PC-9 (cell line): ENCODE measurements at regions not wholly inside any gene's neighbourhood (a gene's known extent, or its start where the extent isn't known, plus 50 kb on each side); places are given as distances from the start of the nearest gene placed in this dataset.
"Not testable (repeated sequence)": the region's sequence is repeated elsewhere in the genome, so short reads cannot be mapped to it uniquely, and the experiment has no call there.

ENCODE experiments used
- BruUV-seq: library from RNA; stranded (reverse); fragments of 400-500 nt; replicated peaks from 2 replicates; lab custom pipeline; 2021; lab: Mats Ljungman, UMichigan
- CTCF ChIA-PET: fragments of 300-600 bp; sonication (Branson Sonifier 250); formaldehyde crosslinking; loops from one replicate; lab custom pipeline; 2022; ENCODE audit warnings: antibody characterized with exemption; lab: Charles Lee
- POLR2A ChIA-PET: fragments of 300-600 bp; sonication (Branson Sonifier 250); formaldehyde crosslinking; loops from one replicate; lab custom pipeline; 2022; ENCODE audit warnings: antibody characterized with exemption; ENCODE audit not compliant: unreplicated experiment; lab: Charles Lee
- DNase-seq, 2 experiments: peaks; one replicate each; pipeline versions ENCODE4 v3.0.0 to v3.0.0-alpha.2; 2015 to 2022; ENCODE audit warnings: mixed read lengths in 1 of 2
- H2AFZ ChIP-seq: fragments of 200-600 bp; sonication (generic); 2 replicates; pipeline ENCODE4 v1.8.1; 2017; ENCODE audit warnings: antibody characterized with exemption
- H3F3A ChIP-seq: fragments of 200-600 bp; sonication (generic); 2 replicates; pipeline ENCODE4 v1.8.1; 2017; ENCODE audit warnings: antibody characterized with exemption, mild to moderate bottlenecking, low read depth; ENCODE audit not compliant: insufficient read depth
- H3K27ac ChIP-seq: fragments of 200-600 bp; sonication (generic); 2 replicates; pipeline ENCODE4 v1.6.1; 2016; ENCODE audit warnings: mixed run types
- H3K27me3 ChIP-seq: fragments of 200-600 bp; sonication (generic); 2 replicates; pipeline ENCODE4 v1.6.1; 2016; ENCODE audit warnings: low read depth, mixed run types; ENCODE audit not compliant: insufficient read depth
- H3K36me3 ChIP-seq: fragments of 200-600 bp; sonication (generic); 2 replicates; pipeline ENCODE4 v1.6.1; 2016; ENCODE audit warnings: low read depth, mixed run types
- H3K4me1 ChIP-seq: fragments of 200-600 bp; sonication (generic); replicated peaks from 2 replicates; pipeline ENCODE4 v1.6.1; 2016; ENCODE audit warnings: mixed run types; ENCODE audit not compliant: insufficient read depth
- H3K4me2 ChIP-seq: fragments of 200-600 bp; sonication (generic); 2 replicates; pipeline ENCODE4 v1.6.1; 2017; ENCODE audit warnings: mixed run types
- H3K4me3 ChIP-seq: fragments of 200-600 bp; sonication (generic); 2 replicates; pipeline ENCODE4 v1.6.1; 2016; ENCODE audit warnings: mixed run types
- H3K79me2 ChIP-seq: fragments of 200-600 bp; sonication (generic); 2 replicates; pipeline ENCODE4 v1.6.1; 2017; ENCODE audit warnings: low read depth, mixed run types
- H3K9me2 ChIP-seq: fragments of 200-600 bp; sonication (generic); 2 replicates; pipeline ENCODE4 v1.8.1; 2017; ENCODE audit warnings: mild to moderate bottlenecking; ENCODE audit not compliant: insufficient read depth
- H3K9me3 ChIP-seq: fragments of 200-600 bp; sonication (generic); 2 replicates; pipeline ENCODE4 v1.8.1; 2016; ENCODE audit warnings: low read depth; ENCODE audit not compliant: insufficient read depth
- H4K20me1 ChIP-seq: fragments of 200-600 bp; sonication (generic); 2 replicates; pipeline ENCODE4 v1.8.1; 2017; ENCODE audit not compliant: insufficient read depth
- EZH2 ChIP-seq: fragments of 200-600 bp; sonication (generic); IDR thresholded peaks from 2 replicates; pipeline ENCODE4 v1.8.0; 2017; ENCODE audit warnings: antibody characterized with exemption, low read depth
- intact Hi-C: fragments of 100-400 bp; cut with micrococcal nuclease; formaldehyde crosslinking; loops from one replicate; pipeline ENCODE4 v1.10.0; 2022; ENCODE audit not compliant: unreplicated experiment
- TF ChIP-seq, protein P1 (sequence below): fragments of 200-600 bp; sonication (generic); conservative IDR thresholded peaks from 2 replicates; pipeline ENCODE4 v1.6.1; 2017; ENCODE audit warnings: mixed run types, antibody characterized with exemption, mild to moderate bottlenecking, moderate library complexity

DNA sequence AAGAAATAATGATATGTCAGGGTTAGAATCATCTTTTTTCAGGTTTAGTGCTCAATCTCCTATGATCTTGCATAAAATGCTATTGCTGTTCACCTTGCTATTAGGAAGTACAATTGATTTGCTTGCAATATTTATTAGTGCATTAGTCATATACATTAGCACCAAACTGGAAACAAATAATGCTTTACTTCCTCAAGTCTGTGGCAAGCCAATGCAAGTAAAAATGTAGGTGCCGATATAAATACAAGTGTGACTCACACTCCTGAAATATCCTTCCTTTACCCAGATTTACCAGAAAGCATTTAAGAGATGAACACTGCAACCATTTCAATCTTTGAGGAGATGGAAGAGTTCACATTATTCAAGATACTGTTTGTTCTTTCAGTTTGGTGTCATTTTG is 1487.7 kb upstream of the ADGRL3 start:
- H3K4me2 ChIP-seq, result no peak overlapping the region
- H3K36me3 ChIP-seq, result no peaks in the 10 kb centered on the region
- no peaks in the 10 kb centered on the region for H3F3A ChIP-seq
- no peak overlapping the region for H3K4me3 ChIP-seq
- no peak overlapping the region for H3K27ac ChIP-seq
- ChIA-PET CTCF (no interaction called here), POLR2A (interaction anchor here (0.6 kb wide), 1 partner anchor 648 kb away, joined by 4 read pairs; no protein-coding TSS in a partner anchor)
- intact Hi-C loops, result no loop called here
- H2AFZ ChIP-seq, result no peak overlapping the region
- H3K9me2 ChIP-seq, result no peaks in the 10 kb centered on the region
- no peaks in the 10 kb centered on the region for H3K79me2 ChIP-seq
- H3K4me1 ChIP-seq, result no peaks in the 10 kb centered on the region
- H3K9me3 ChIP-seq, result no peaks in the 10 kb centered on the region
- TF ChIP-seq EZH2, result no peak
- TF ChIP-seq, protein P1, sequence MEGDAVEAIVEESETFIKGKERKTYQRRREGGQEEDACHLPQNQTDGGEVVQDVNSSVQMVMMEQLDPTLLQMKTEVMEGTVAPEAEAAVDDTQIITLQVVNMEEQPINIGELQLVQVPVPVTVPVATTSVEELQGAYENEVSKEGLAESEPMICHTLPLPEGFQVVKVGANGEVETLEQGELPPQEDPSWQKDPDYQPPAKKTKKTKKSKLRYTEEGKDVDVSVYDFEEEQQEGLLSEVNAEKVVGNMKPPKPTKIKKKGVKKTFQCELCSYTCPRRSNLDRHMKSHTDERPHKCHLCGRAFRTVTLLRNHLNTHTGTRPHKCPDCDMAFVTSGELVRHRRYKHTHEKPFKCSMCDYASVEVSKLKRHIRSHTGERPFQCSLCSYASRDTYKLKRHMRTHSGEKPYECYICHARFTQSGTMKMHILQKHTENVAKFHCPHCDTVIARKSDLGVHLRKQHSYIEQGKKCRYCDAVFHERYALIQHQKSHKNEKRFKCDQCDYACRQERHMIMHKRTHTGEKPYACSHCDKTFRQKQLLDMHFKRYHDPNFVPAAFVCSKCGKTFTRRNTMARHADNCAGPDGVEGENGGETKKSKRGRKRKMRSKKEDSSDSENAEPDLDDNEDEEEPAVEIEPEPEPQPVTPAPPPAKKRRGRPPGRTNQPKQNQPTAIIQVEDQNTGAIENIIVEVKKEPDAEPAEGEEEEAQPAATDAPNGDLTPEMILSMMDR, result no peak
- H4K20me1 ChIP-seq, result no peaks in the 10 kb centered on the region
- BruUV-seq, result no TSS peak
- H3K27me3 ChIP-seq, result no peaks in the 10 kb centered on the region
- no peak for DNase-seq

DNA sequence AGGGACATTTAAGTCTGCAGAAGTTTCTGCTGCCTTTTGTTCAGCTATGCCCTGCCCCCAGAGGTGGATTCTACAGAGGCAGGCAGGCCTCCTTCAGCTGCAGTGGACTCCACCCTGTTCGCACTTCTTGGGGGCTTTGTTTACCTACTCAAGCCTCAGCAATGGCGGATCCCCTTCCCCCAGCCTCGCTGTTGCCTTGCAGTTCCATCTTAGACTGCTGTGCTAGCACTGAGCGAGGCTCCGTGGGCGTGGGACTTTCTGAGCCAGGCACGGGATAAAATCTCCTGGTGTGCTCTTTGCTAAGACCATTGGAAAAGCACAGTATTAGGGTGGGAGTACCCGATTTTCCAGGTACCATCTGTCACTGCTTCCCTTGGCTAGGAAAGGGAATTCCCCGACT is 1475.8 kb upstream of the ADGRL3 start:
- H3K4me3 ChIP-seq, H3K9me2 ChIP-seq, POLR2A ChIA-PET, H3K27ac ChIP-seq, H3F3A ChIP-seq, H2AFZ ChIP-seq, H3K27me3 ChIP-seq, DNase-seq, CTCF ChIA-PET, intact Hi-C loops, H3K36me3 ChIP-seq, H3K9me3 ChIP-seq, H3K4me2 ChIP-seq, H4K20me1 ChIP-seq, H3K79me2 ChIP-seq, H3K4me1 ChIP-seq, BruUV-seq: not testable (repeated sequence)

DNA sequence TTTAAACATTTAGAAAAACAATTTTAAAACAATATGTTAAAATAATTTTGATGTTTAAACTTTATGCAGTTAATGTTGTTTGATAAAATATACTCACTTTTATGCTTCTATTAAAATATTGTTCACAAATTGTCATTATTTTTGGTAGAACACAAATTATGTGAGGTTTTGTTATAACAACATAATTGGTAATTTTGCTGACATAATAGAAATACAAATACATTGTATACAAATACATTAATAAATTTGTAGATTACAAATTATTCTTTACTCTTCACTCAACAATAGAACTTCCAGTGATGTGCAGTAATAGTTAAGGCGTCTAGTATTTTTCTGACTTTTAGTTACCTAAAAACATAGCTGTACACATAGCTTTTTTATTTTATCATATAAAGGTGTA is 1472.4 kb upstream of the ADGRL3 start:
- intact Hi-C loops, result no loop called here
- CTCF ChIA-PET, result no interaction called here
- H3K4me2 ChIP-seq, result no peak overlapping the region
- no peaks in the 10 kb centered on the region for H3K79me2 ChIP-seq
- no peak for DNase-seq
- H3K9me3 ChIP-seq, result no peaks in the 10 kb centered on the region
- H3K36me3 ChIP-seq, result no peaks in the 10 kb centered on the region
- no peaks in the 10 kb centered on the region for H3F3A ChIP-seq
- H2AFZ ChIP-seq, result no peak overlapping the region
- H3K4me1 ChIP-seq, result no peaks in the 10 kb centered on the region
- TF ChIP-seq EZH2, result no peak
- TF ChIP-seq, protein P1, result no peak
- H4K20me1 ChIP-seq, result no peaks in the 10 kb centered on the region
- H3K27me3 ChIP-seq, result no peaks in the 10 kb centered on the region
- no TSS peak for BruUV-seq
- H3K9me2 ChIP-seq, result no peaks in the 10 kb centered on the region
- H3K4me3 ChIP-seq, result no peak overlapping the region
- POLR2A ChIA-PET, result no interaction called here
- no peak overlapping the region for H3K27ac ChIP-seq

DNA sequence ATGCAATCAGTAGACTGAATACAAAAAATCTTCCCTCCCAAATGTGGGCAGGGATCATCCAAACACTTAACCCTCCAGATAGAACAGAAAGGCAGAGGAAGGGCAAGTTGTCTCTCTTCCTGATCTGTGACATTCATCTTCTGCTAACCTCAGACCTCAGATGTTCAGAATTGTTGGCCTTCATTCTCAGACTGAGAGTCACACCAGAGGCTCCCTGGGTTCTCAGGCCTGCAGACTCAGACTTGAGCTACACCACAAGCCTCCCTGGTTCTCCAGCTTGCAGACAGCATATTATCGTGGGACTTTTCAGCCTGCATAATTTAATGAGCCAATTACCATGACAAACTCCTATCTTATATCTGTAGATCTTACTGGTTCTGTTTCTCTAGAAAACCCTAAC is 1471.6 kb upstream of the ADGRL3 start:
- Histone ChIP-seq H3K27me3 (no peaks in the 10 kb centered on the region), H3K9me3 (no peaks in the 10 kb centered on the region), H3K9me2 (no peaks in the 10 kb centered on the region), H3K4me3 (no peak overlapping the region), H3K4me1 (no peaks in the 10 kb centered on the region), H3K27ac (no peak overlapping the region), H4K20me1 (no peaks in the 10 kb centered on the region), H3K36me3 (no peaks in the 10 kb centered on the region), H2AFZ (no peak overlapping the region), H3F3A (no peaks in the 10 kb centered on the region), H3K79me2 (no peaks in the 10 kb centered on the region), H3K4me2 (no peak overlapping the region)
- ChIA-PET CTCF (no interaction called here), POLR2A (no interaction called here)
- intact Hi-C loops, result no loop called here
- DNase-seq, result no peak
- no TSS peak for BruUV-seq
- TF ChIP-seq, protein P1, result no peak
- no peak for TF ChIP-seq EZH2
